LNCaP clone FGC (cell line): ENCODE measurements at regions not wholly inside any gene's neighbourhood (a gene's known extent, or its start where the extent isn't known, plus 50 kb on each side); places are given as distances from the start of the nearest gene placed in this dataset.

Experiments used
- DNase-seq: peaks from one replicate; pipeline ENCODE4 v3.0.0-alpha.2; 2011; ENCODE audit warnings: low read depth
- H3K4me3 ChIP-seq: 2 replicates; pipeline ENCODE4 v1.5.1; 2011; ENCODE audit warnings: mild to moderate bottlenecking, low read depth, low read length, control low read depth
- TF ChIP-seq, protein P1 (sequence below): IDR thresholded peaks from 2 replicates; pipeline ENCODE4 v1.5.1; 2012; ENCODE audit warnings: mild to moderate bottlenecking; ENCODE audit not compliant: control insufficient read depth, insufficient read depth; ENCODE audit errors: extremely low read depth

DNA sequence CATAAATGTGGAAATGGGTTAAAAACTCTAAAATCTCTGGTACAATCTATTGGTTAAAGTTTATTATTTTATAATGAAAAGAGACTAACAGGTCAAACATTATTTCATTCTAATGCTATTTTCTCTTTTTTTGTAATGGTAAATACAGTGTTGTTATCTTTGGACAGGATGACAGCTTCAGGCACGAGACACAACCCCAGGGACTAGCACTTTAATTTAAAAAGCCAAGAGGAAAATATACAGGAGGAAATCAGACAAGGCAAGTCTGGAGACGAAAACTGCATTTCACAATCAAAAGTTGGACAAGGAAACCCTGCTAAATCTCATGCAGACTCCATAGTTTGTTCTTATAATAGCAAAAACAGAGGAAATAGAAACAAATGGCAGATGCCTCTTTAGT lies 589.1 kb upstream of the CDH8 start:
- DNase-seq, result no peak
- H3K4me3 ChIP-seq, result no peak overlapping the region
- TF ChIP-seq, protein P1, sequence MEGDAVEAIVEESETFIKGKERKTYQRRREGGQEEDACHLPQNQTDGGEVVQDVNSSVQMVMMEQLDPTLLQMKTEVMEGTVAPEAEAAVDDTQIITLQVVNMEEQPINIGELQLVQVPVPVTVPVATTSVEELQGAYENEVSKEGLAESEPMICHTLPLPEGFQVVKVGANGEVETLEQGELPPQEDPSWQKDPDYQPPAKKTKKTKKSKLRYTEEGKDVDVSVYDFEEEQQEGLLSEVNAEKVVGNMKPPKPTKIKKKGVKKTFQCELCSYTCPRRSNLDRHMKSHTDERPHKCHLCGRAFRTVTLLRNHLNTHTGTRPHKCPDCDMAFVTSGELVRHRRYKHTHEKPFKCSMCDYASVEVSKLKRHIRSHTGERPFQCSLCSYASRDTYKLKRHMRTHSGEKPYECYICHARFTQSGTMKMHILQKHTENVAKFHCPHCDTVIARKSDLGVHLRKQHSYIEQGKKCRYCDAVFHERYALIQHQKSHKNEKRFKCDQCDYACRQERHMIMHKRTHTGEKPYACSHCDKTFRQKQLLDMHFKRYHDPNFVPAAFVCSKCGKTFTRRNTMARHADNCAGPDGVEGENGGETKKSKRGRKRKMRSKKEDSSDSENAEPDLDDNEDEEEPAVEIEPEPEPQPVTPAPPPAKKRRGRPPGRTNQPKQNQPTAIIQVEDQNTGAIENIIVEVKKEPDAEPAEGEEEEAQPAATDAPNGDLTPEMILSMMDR, result no peak

DNA sequence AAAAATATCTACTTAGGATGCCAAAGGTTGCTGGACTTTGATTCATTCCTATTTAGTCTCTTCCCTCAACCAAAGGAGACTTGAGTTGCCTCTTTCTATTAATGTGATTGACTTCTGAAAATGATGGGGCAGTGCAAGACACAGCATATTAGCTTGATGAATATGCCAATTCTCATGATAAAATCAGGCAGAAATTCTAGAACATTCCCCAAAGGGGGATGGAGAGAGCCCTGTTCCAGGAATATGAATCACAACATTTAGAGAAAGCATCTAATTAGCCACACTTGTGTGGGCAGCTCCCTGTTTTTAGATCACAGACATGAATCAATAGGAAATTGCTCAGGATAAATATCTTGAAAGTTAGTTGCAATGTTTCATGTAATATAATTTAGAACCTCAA lies 584.0 kb upstream of the CDH8 start:
- TF ChIP-seq, protein P1, result no peak
- DNase-seq, result no peak
- no peak overlapping the region for H3K4me3 ChIP-seq

DNA sequence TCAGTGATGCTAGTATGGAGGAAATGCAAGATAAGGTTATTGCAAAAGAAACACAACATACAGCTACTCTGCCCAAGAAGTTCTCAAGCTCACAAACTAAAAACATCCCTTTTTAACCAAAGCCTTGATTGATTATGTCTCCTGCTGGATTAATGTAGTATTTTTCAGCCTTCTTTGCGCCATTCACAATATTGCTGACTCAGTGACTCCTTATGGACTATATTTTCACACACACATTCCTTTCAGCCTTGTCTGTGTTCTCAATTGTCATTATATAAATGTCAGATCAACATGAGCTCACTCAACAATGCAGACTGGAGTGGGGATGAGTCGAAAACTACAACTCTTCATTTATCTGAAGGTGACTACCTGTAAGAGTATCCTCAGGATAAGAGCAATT lies 579.3 kb upstream of the CDH8 start:
- no peak for DNase-seq
- TF ChIP-seq, protein P1, result no peak
- H3K4me3 ChIP-seq, result no peak overlapping the region

DNA sequence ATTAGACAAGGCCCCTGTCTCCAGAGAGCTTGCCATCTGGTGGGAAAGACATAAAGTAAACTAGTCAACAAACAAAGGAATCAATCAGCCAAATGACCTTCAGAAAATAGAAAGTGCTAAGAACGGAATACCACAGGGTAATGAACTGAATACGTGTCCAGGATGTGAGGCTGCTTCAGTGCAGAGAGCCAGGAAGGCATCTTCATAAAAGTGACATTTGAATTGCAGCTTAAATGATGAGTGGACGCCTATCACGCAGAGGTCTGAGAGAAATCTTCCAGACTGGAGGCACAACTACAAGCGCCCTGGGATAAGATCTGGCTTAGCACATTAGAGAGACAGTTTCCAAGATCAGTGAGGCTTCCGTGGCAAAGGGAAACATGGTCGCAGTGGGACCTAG lies 574.1 kb upstream of the CDH8 start:
- TF ChIP-seq, protein P1, result no peak
- no peak overlapping the region for H3K4me3 ChIP-seq
- DNase-seq, result no peak

DNA sequence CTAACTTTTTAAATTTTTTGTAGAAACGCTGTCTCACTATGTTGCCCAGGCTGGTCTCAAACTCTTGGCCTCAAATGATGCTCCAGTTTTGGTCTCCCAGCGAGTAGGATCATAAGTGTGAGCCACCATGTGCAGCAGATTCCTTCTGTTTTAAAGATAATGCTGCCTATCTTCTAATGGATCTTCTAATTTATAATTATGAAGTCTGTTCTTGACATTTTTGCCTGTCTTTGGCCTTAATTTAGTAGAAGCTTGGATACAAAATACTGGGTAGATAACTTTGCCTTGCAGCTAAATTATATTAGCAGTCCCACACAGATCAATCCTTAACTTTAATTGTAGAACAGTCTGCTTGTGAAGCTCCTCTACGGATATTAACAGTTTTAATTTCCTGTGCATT lies 566.6 kb upstream of the CDH8 start:
- H3K4me3 ChIP-seq, result no peak overlapping the region
- DNase-seq, result no peak
- TF ChIP-seq, protein P1, result no peak

DNA sequence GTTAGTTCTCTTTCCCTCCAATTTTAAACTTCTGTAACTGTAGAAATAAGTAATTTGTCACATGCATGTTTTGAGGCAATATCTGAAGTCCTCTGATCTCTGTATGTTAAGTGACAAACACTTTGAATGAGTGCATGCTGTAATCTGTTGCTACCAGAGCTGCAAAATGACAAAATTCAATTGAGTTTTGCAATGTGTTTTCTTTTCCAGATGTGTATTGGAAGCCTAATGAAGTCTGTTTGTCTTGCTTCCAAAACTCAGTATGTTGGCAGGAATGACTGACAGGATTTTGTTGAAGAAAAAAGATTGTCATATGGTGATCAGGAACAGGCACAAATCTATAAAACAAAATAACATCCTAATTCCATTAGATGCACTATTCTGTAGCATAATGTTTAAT lies 561.6 kb upstream of the CDH8 start:
- TF ChIP-seq, protein P1, result no peak
- H3K4me3 ChIP-seq, result no peak overlapping the region
- no peak for DNase-seq

DNA sequence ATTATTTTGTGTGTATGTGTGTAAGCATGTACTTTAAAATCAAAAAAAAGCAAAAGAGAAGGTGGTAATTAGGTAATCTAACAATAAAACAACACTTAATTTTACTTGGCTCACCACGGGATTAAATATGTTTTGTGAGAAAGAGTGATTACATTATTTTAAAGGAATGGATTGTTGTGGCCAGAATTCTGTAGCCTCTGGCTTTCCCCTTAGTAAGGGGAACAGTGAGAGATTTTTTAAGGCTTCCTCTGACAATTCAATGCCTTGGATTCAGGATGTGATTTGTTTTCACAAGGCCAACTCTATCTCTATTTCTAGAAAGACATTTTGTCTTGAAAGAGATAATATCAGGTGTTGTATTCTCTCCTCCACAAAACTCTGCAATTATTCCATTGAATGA lies 560.3 kb upstream of the CDH8 start:
- DNase-seq, result no peak
- TF ChIP-seq, protein P1, result no peak
- H3K4me3 ChIP-seq, result no peak overlapping the region
